ENCODE measurements at regions not wholly inside any gene's neighbourhood (a gene's known extent, or its start where the extent isn't known, plus 50 kb on each side); places are given as distances from the start of the nearest gene placed in this dataset.

DNA sequence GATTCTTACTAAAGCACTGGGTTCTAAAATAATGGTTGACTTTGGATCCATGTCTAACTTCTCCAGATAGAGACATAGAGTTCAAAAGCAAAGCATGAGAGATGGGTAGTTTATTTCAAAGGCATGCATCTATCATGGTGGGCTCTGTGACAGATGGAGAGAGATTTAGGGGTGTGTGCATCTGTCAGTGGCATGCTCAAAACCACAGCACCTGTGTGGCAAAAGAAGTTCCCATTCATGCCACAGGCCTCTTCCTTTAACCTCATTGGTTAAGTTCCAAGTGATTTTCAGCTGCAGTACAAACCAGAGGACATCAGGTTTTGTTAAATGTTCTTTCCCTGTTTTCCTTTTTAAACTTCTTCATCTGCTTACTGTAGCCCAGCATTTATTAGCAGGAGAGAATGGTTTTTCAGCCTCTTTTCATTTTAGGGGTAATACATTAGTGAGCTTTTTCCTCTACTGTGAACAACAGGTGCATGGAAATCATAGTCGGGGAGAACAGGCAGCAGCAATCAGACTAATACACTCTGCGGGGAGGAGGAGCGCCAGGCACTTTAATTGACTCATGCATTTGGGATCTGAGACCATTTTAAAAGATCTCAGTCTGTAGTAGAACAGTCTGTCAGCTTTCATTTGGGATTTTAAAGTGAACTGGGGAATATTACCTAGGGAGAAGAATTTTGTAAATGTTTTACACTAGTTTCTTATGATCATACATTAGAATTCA lies 52.4 kb upstream of the UPP2 start:
- DNase-seq: no peak

DNA sequence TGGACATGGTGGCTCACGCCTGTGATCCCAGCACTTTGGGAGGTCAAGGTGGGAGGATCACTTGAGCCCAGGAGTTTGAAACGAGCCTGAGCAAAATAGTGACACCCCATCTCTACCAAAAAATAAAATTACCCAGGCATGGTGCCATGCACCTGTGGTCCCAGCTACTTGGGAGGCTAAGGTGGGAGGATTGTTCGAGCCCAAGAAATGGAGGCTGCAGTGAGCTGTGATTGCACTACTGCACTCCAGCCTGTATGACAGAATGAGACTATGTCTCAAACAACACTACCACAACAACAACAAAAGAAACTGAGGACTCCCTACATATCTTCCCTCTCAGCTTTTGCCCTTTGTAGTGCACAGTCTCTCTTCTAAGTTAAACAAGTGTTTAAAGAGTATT lies 53.3 kb upstream of the UPP2 start:
- no peak for DNase-seq

GRCh38 chr2:158047156-158047611 lies 54.5 kb upstream of the UPP2 start:
- no peak for DNase-seq

DNA sequence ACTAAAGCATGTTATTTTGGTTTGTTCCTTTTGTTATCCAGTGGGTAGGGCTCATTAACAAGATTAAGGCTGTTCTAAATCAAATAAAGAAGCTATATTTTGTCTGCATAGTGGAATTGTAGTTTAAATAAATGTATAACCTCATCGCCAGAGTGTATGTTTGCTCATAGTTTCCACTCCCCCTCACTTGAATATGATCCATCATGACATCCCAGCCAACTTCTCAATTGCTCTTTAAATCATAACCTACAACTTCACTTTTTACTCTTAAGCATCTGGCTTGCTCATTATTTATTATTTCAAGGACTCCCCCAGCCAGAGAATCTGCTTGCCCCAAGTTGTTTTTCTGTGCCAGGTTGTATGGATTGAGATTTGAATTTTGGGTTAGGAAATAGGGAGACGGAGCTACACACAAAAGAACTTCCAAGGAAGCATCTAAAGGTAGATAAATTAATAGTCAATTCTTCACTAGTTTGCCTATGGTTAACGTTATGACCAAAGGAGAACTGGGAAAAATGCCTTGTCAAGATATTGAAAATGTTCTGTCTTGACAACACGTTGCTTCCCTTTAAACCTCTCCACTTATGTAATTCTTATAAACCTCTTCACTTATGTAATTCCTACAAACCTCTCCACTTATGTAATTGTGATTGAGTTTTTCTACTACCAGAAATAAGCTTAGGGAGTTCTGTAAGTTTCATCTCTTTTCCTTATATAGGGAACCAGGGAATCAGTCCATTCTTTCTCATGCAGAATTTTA lies 55.4 kb upstream of the UPP2 start:
- no peak for DNase-seq

DNA sequence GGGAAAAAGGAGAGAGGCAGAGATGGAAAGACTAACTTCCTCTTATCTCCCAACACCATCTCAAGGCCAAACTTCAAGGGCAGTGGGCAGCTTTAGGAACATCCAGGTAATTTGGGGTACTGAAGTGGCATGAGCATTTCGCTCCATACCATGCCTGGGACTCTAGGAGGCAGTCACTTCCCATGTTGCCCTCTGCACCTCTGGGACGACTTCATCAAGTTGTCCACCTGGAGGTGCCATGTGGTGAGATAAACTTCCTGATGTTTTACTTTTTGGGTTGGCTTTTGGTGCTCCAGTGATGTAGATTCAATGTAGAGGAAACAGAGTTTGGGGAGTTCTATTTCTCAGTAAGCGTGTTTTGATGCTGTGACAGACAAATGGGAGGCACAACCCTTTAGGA lies 56.3 kb upstream of the UPP2 start:
- DNase-seq: no peak

DNA sequence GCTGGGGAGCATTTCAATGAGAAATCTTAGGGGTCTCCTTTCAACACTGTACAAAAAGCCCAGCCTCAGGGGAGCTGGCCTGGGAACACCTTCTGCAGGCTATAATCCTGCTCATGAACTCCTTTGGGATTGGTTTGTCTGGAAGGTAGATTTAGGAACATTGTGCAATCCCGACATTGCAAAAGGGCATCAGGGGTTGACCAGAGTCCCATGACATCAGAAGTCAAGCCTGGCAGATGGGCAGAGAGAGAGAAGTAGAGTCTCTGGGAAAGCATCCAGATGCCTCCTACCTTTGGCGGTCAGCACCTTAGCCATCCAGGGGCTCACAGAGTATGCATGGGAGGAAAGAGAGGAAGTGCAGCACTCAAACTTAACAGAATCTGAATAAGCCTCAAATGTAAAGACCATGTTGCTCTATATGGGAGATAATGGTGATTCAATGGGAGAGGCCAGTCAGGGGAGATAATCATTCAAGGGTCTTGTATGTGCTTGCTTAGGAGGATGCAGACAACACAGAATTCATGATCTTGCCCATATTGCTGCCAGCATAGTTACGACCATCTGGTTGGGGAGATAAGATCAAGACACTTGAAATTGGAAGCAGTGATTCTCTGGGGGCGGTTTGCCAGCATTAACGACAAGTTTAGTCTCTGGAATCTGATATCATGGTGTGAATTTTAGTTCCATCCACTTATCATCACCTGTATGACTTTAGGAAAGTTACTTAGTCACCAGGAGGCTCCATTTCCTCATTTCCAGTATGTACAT lies 58.3 kb upstream of the UPP2 start:
- no peak for DNase-seq

DNA sequence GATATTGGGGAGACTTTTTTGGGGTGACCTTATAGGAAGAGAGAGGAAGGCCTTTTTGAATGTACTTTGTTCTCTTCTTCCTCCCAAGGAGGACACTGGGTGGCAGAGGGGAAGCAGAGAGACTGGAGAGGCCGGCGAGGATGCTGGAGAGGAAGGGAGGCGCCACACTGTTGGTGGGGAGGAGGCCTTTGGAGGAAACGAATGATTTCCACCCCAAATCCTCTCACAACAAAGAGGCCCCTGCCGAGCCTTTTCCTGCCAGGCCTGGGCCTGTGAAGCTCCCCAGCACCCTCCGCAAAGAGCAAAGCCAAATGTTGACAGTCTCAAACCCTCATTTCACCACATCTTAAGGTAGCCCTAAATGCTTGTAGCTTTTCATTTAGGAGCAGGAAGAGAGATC lies 59.0 kb upstream of the UPP2 start:
- no peak for DNase-seq

DNA sequence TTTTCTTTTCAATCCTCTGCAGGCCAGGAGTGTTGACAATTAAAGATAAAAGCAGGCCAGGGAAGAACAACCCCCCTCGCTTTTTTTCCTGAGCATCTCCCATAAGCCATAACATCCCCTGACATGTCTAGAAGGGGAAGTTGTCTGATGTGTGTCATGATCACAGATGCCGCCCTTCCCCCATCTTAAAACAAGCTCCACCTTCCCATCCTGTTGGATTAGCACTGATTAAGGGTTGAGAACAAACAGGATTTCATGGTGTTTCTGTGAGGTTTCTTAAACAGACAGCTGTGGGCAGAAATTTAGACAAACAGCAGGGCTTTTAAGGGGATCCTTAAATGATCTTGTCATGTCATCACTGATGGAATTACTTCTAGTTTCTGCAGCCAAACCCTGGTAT lies 59.4 kb upstream of the UPP2 start:
- peak; percentile 16 for DNase-seq

- no peak for DNase-seq
These were observed 60.3 kb upstream of the UPP2 start for GRCh38 chr2:158041400-158041799.

DNA sequence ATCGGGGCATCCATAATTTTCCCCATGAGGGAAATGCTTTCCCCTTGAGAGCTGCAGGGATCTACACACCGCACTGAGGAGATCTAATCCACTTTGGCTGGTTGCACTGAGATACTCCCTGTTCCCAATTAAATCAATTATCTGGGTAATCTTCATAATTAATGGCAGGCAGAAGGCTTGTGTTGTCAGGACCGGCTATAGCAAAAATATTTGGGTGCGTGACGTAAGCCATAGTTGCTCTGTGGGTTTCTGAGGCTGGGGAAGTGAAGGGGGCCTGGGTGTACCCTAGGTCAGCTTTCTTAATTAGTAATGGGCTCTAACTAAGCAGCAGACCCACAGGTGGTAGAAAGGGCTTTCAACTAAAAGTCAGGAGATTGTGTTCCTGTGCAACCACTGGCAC lies 62.8 kb upstream of the UPP2 start:
- DNase-seq: no peak

DNA sequence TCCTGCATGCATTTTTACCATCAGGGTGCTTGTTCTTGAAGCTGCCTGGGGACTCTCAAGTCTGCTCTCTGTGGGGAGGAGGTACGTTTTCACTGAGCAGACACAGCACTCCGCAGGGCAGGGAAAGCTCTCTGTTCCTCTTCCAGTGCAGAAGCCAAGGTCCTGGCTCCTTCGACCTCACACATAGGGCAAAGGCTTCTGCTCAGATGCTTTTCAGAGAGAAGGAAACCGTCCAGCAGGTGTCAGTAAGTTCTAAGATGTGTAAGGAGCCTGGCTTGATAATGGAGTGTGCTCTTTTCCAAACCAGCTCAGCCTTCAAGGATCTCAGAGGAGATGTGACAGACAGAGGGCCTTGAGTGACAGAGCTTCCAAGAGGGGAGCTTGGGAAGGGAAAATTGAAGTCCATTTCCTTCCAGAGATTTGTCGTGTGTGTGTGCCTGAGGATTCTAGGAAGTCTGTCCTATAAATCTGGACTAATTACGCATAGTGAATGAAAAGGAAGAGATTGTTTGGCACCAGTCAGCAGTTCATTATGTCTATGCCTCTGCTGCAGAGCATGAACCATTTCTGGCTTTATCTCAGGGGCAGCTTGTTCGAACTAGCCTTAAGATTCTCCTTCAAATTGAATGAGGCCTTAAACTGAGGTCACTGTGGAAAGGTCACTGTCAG lies 67.3 kb upstream of the UPP2 start:
- peak; percentile 67 for DNase-seq

GRCh38 chr2:158031371-158031770 lies 70.3 kb upstream of the UPP2 start:
- DNase-seq: no peak

GRCh38 chr2:158025255-158025996 lies 76.2 kb upstream of the UPP2 start:
- DNase-seq: peak; percentile 73

DNA sequence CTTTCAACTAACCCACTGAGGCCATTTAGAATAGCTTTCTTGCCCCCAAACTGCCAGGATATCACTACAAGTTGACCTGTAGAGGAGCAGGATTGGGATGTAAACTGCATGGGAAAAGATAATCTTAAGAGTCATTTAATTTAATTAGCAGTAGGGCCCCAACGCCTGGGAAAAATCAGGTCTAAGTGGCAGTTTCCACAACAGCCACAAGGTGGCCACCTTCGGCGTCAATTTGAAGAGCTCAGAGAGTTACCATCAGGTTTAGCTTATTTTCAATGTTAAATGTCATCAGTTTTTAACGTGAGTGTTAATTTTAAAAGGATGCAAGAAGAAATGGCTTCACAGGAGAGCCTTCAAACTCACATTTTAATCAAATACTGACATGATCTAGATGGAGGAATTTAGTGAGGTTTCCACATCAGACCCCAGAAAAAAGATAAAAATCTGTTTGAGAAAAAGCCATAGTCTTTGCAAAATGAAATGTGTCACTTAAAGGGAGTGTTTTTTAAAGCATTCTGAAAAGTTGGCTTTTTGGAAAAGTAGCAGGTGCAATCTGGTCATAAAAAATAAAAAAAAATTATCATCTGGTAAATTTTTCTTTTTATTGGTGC lies 77.3 kb upstream of the UPP2 start:
- peak; percentile 38 for DNase-seq

DNA sequence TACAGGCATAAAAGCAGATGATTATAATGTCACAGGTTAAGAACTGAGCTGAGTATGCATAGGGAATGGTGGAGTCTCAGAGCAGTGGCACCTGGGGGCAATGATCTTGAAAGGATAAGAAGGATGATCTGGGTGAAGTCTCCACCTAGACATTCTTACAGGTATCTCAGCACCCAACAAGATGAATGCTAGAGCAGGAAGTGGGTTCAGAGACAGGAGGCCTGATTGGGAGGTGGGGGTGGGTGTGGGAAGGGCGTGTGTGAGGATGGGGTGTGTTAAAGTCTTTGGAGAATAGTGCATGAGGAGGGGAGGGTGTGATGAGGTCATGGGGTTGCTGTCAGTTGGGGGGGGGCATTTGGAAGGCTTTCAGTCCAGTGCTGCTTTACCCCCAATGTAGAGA lies 78.8 kb upstream of the UPP2 start:
- DNase-seq: no peak

GRCh38 chr2:158021226-158021625 lies 80.5 kb upstream of the UPP2 start:
- DNase-seq: no peak

- DNase-seq: no peak
These were observed 86.1 kb upstream of the UPP2 start for GRCh38 chr2:158015428-158016076.

GRCh38 chr2:158013891-158014290 lies 87.8 kb upstream of the UPP2 start:
- DNase-seq: no peak

- DNase-seq: no peak
These were observed 90.5 kb upstream of the UPP2 start for GRCh38 chr2:158011055-158011771.

GRCh38 chr2:158009399-158009798 lies 92.3 kb upstream of the UPP2 start:
- peak; percentile 77 for DNase-seq

All from fibroblast of upper back skin (primary cell).